PC-3 (cell line): ENCODE measurements at regions not wholly inside any gene's neighbourhood (a gene's known extent, or its start where the extent isn't known, plus 50 kb on each side); places are given as distances from the start of the nearest gene placed in this dataset.

ENCODE experiments used
- CTCF ChIP-seq: fragments of 300-600 bp; sonication (generic); conservative IDR thresholded peaks from 2 replicates; pipeline ENCODE4 v1.5.1; 2017; ENCODE audit warnings: antibody characterized with exemption, low read depth, mild to moderate bottlenecking, low read length
- EZH2 ChIP-seq: fragments of 300-600 bp; sonication (generic); IDR thresholded peaks from one replicate; pipeline ENCODE4 v1.6.1; 2017; ENCODE audit warnings: antibody characterized with exemption, mild to moderate bottlenecking, low read length; ENCODE audit not compliant: unreplicated experiment
- EZH2phosphoT487 ChIP-seq: fragments of 300-600 bp; sonication (generic); IDR thresholded peaks from 2 replicates; pipeline ENCODE4 v1.6.1; 2018; ENCODE audit warnings: mild to moderate bottlenecking, antibody characterized with exemption, low read length, borderline replicate concordance

DNA sequence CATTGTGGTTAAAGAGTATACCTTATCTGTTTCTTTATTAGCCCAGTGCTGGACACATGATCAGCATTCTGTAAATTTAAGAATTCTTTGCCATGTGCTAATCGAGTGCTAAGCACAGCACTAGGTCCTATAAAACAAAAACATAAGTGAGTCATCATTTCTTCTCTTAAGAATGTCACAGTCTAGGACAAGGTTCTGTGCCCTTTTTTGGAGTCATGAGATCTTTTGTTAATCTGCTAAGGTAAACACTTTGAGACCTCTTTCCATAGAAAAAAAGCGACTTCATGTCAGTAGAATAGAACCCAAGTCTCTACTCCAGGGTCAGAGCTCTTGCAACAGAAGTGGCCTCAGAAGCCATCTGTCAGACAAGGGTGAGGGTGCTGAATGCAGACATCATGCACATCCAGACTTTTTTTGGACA, 70.0 kb upstream of the NFIA start:
- TF ChIP-seq CTCF = no peak
- TF ChIP-seq EZH2phosphoT487 = no peak
- TF ChIP-seq EZH2 = no peak
